ENCODE measurements at regions not wholly inside any gene's neighbourhood (a gene's known extent, or its start where the extent isn't known, plus 50 kb on each side); places are given as distances from the start of the nearest gene placed in this dataset.
"Not testable (repeated sequence)": the region's sequence is repeated elsewhere in the genome, so short reads cannot be mapped to it uniquely, and the experiment has no call there.

GRCh38 chr3:176848431-176849214 lies 348.7 kb downstream of the TBL1XR1 start:
- peak; percentile 1 for DNase-seq (ENCODE audit: low read depth)
- Histone ChIP-seq H3K27me3 (ENCODE audit: control insufficient read depth, insufficient read depth, low read length) (no peaks in the 10 kb centered on the region), H3K4me3 (ENCODE audit: low read depth, low read length) (no peak overlapping the region), H3K36me3 (ENCODE audit: control insufficient read depth, insufficient read depth, low read length) (no peaks in the 10 kb centered on the region)
- TF ChIP-seq, protein P1, sequence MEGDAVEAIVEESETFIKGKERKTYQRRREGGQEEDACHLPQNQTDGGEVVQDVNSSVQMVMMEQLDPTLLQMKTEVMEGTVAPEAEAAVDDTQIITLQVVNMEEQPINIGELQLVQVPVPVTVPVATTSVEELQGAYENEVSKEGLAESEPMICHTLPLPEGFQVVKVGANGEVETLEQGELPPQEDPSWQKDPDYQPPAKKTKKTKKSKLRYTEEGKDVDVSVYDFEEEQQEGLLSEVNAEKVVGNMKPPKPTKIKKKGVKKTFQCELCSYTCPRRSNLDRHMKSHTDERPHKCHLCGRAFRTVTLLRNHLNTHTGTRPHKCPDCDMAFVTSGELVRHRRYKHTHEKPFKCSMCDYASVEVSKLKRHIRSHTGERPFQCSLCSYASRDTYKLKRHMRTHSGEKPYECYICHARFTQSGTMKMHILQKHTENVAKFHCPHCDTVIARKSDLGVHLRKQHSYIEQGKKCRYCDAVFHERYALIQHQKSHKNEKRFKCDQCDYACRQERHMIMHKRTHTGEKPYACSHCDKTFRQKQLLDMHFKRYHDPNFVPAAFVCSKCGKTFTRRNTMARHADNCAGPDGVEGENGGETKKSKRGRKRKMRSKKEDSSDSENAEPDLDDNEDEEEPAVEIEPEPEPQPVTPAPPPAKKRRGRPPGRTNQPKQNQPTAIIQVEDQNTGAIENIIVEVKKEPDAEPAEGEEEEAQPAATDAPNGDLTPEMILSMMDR (IDR thresholded peaks at IDR 0.05; ENCODE audit: insufficient read depth, low read length, poor library complexity, severe bottlenecking), result no peak

GRCh38 chr3:176842914-176843313 lies 354.4 kb downstream of the TBL1XR1 start:
- TF ChIP-seq, protein P1 (IDR thresholded peaks at IDR 0.05; ENCODE audit: insufficient read depth, low read length, poor library complexity, severe bottlenecking), result no peak
- Histone ChIP-seq H3K27me3 (ENCODE audit: control insufficient read depth, insufficient read depth, low read length) (no peaks in the 10 kb centered on the region), H3K36me3 (ENCODE audit: control insufficient read depth, insufficient read depth, low read length) (no peaks in the 10 kb centered on the region), H3K4me3 (ENCODE audit: low read depth, low read length) (no peak overlapping the region)
- DNase-seq (ENCODE audit: low read depth), result no peak

GRCh38 chr3:176840641-176841286 lies 356.5 kb downstream of the TBL1XR1 start:
- no peaks in the 10 kb centered on the region for H3K27me3 ChIP-seq (ENCODE audit: control insufficient read depth, insufficient read depth, low read length)
- DNase-seq (ENCODE audit: low read depth), result no peak
- H3K36me3 ChIP-seq (ENCODE audit: control insufficient read depth, insufficient read depth, low read length), result no peaks in the 10 kb centered on the region
- H3K4me3 ChIP-seq (ENCODE audit: low read depth, low read length), result no peak overlapping the region
- TF ChIP-seq, protein P1 (IDR thresholded peaks at IDR 0.05; ENCODE audit: insufficient read depth, low read length, poor library complexity, severe bottlenecking), result no peak

GRCh38 chr3:176839901-176840300 lies 357.4 kb downstream of the TBL1XR1 start:
- no peak for DNase-seq (ENCODE audit: low read depth)
- Histone ChIP-seq H3K4me3 (ENCODE audit: low read depth, low read length) (no peak overlapping the region), H3K27me3 (ENCODE audit: control insufficient read depth, insufficient read depth, low read length) (no peaks in the 10 kb centered on the region), H3K36me3 (ENCODE audit: control insufficient read depth, insufficient read depth, low read length) (no peaks in the 10 kb centered on the region)
- TF ChIP-seq, protein P1 (IDR thresholded peaks at IDR 0.05; ENCODE audit: insufficient read depth, low read length, poor library complexity, severe bottlenecking), result no peak

- DNase-seq (ENCODE audit: low read depth), result no peak
- TF ChIP-seq, protein P1 (IDR thresholded peaks at IDR 0.05; ENCODE audit: insufficient read depth, low read length, poor library complexity, severe bottlenecking), result no peak
- Histone ChIP-seq H3K4me3 (ENCODE audit: low read depth, low read length) (no peak overlapping the region), H3K36me3 (ENCODE audit: control insufficient read depth, insufficient read depth, low read length) (no peaks in the 10 kb centered on the region), H3K27me3 (ENCODE audit: control insufficient read depth, insufficient read depth, low read length) (no peaks in the 10 kb centered on the region)
Measured at GRCh38 chr3:176839466-176839865, 357.8 kb downstream of the TBL1XR1 start.

- H3K4me3 ChIP-seq (ENCODE audit: low read depth, low read length); H3K27me3 ChIP-seq (ENCODE audit: control insufficient read depth, insufficient read depth, low read length); DNase-seq (ENCODE audit: low read depth); H3K36me3 ChIP-seq (ENCODE audit: control insufficient read depth, insufficient read depth, low read length): not testable (repeated sequence)
Measured at GRCh38 chr3:176827244-176827643, 370.0 kb downstream of the TBL1XR1 start.

Data from kidney epithelial cell (primary cell).